T47D (cell line): ENCODE measurements at regions not wholly inside any gene's neighbourhood (a gene's known extent, or its start where the extent isn't known, plus 50 kb on each side); places are given as distances from the start of the nearest gene placed in this dataset.
A peak's percentile ranks its signal among the peaks of the same experiment; 100 is the strongest.
"Not testable (repeated sequence)": the region's sequence is repeated elsewhere in the genome, so short reads cannot be mapped to it uniquely, and the experiment has no call there.

Experiments
- DNase-seq, 2 experiments: peaks; one replicate each; pipeline versions ENCODE4 v3.0.0 to v3.0.0-alpha.2; 2011 to 2012; ENCODE audit warnings: low read depth in 1 of 2, low spot score in 1 of 2
- JUND ChIP-seq: IDR thresholded peaks from 2 replicates; pipeline ENCODE4 v1.6.1; 2012; ENCODE audit warnings: low read depth
- in situ Hi-C: cut with HindIII; loops from 2 replicates; pipeline ENCODE4 v1.10.0; 2016; ENCODE audit warnings: low sequenced_read_pairs, low pct_unique_long_range_greater_than_20kb

DNA sequence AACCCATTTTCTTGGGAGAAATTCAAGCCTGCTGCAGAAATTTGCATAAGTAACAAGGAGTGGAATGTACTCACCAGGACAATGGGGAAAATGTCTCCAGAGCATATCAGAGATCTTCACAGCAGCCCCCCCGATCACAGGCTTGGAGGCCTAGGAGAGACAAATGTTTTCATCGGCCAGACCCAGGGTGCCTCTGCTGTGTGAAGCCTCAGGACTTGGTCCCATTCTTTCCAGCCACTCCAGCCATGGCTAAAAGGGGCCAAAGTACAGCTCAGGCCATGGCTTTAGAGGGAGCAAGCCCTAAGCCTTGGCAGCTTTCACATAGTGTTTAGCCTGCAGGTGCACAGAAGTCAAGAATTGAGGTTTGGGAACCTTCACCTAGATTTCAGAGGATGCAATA, 1463.0 kb downstream of the HACE1 start:
- in situ Hi-C loops: no loop called here
- no peak for DNase-seq
- TF ChIP-seq JUND: no peak

GRCh38 chr6:103379272-103379671, 1480.4 kb downstream of the HACE1 start:
- in situ Hi-C loops: no loop called here
- TF ChIP-seq JUND: no peak
- no peak for DNase-seq

- no peak for TF ChIP-seq JUND
- no peak for DNase-seq
- in situ Hi-C loops: no loop called here
Observed at GRCh38 chr6:103367212-103367611, 1492.5 kb downstream of the HACE1 start.

DNA sequence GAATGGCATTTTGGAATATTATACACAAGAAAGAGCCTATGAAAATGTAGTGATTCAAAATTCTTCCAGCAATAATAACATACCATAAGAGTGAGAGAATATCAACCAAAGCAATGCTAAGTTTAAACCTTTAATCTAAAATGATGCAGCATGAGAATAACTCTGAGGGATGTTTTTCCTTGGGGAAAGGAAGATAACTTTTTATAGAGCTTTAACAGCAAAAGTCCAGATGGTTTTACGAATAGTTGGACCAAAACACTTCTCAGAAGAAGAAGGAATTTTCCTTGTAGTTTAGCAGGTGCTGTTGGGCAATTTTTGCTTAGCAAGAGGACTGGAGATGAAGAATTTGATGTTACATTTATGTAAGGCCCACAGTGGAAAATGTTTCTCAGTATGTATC, 1503.2 kb downstream of the HACE1 start:
- no peak for DNase-seq
- no peak for TF ChIP-seq JUND
- in situ Hi-C loops: no loop called here

DNA sequence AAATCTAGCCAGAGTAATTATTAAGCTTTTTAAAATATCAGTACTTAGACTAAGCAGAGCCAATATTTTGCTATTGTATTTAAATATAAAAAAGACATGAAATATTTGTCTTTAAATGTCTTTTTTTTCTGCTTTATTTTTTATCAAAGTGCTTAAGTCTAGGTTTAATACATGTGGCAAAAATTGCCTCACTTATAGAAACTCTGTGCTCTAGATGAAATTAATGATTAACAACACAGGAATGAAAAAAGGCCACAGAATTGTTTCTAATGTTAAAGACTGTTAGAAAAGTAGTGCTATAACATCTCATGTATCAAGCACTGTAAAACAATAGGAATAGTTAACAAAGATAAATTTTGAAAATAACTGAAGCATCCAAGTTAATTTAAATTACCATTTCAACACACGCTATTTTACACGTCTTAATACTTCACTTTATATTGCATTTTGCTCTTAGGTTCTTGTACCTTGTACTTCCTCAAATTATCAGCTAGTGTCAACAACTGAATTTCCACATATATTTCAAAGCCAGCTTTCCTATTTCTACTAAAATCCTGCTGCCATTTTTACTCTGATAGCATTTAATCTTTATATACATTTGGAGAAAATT, 1515.1 kb downstream of the HACE1 start:
- no peak for TF ChIP-seq JUND
- no peak for DNase-seq
- in situ Hi-C loops: no loop called here

GRCh38 chr6:103335412-103335811, 1524.3 kb downstream of the HACE1 start:
- DNase-seq: no peak
- in situ Hi-C loops: no loop called here

DNA sequence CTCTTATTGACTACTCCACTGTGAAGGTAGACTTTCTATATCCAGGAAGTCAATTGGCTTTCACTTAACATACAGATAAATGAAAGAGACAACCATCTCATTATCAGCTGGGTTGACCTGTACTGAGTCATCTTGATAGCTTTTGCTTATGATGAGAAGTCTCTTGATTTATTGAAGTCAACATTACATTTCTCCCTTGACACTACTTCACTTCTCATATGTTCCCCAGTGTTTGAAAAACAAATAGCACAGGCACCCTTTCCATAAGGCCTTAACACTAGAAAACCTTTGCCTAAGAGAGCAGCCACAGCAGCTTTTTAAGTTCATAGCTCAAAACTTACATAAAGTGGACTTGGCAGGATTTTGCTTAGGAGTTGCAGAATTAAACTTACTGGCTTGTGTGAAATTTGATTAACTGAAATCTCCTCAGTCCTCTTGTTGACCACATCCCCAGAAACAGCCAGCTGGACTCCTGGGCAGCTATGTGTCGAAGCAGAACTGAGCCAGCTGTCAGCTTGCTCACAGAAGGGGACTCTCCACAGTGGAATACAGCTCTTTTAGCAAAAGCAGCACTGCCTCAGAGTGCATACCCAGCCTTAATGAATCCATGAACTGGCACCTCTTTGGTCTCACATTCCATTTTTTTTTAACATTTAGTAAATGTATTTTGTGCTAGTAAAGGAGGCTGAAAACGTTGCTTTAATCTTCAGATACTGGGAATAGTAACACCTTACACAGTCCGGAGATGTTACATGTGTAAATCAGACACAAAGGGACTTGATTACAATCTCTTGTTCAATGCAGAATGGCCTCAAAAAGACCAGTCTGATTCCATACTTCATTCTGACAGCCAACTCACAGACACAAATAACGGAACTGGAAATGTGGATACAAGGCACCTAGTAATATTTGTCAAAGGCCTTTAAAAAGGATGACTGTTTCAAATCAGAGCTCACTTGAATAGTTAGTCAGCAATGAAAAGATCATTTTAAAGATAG, 1532.7 kb downstream of the HACE1 start:
- no peak for TF ChIP-seq JUND
- in situ Hi-C loops: no loop called here
- DNase-seq: no peak

More at GRCh38 chr6:103335412-103335811, 1524.3 kb downstream of the HACE1 start:
- TF ChIP-seq JUND: no peak

DNA sequence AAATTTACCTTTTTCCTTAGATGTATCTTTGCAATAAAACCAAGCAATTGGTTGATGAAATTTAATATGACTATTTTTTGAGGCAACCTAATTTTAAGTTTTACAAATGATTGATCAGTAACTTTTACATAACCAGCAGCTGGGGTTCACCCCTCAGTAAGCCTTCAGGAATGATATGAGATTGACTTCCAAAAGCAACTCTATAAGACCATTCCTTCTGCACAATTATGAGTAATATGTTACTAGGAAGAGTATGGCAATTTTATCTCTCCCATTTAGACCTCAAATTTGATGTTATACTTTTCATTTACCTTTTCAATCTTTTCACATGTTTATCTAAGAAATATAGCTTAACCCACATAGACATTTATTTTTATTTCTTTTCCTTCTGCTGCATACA, 1546.3 kb downstream of the HACE1 start:
- in situ Hi-C loops: no loop called here
- TF ChIP-seq JUND: no peak
- no peak for DNase-seq

- in situ Hi-C loops, DNase-seq: not testable (repeated sequence)
Observed at GRCh38 chr6:103294376-103294775, 1565.3 kb downstream of the HACE1 start.

DNA sequence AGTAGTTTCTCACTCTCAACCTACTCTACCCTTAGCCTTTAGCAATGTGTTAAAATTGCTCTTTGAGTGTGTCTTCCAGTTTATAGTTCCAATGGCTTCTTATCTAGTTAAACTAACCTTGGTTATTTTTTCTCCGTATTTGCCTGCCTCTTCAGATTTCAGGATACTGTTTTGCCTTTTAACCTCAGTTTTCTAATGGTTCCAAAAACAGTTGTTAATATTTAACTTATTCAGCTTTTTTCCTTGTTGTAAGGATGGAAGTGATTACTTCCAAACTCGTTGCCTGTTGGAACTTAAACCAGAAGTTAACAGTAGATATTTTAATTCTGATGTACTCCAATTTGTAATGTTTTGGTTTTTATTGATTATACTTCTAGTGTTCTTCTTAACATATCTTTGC, 1574.9 kb downstream of the HACE1 start:
- in situ Hi-C loops: no loop called here
- no peak for TF ChIP-seq JUND
- no peak for DNase-seq

DNA sequence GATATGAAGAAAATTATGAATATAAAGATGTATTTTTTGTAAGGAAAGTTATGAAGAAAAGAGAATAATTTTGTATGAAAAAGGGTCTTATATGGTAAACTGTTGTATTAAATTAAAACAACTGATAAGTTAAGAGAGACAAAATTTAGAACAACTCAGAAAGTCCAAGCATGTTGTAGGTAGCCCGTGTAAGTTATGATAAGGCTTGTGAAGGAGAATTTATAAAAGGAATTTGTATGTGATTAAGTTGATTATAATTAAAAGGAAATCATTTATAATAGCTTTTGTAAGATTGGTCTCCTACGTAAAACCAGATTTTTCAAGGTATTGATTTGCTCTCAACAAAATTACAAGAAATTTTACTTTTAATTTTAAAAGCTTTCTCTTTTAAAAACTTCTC, 1579.3 kb downstream of the HACE1 start:
- in situ Hi-C loops: no loop called here
- no peak for TF ChIP-seq JUND
- DNase-seq: no peak

DNA sequence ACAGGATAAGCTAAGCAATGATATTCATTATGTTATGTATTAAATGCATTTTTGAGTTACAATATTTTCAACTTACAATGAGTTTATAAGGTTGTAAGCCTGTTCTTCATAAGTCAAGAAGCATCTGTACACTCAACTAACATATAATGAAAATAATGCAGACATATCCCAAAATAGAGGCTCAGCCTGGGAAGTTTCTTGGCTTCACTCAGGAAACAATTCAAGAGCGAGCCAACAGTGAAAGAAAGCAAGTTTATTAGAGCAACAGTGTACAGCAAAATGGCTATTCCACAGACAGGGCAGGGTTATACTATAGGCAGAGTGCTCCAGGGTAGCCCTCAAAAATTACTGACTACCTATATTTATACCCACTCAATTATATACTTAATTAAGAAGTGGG, 1581.8 kb downstream of the HACE1 start:
- TF ChIP-seq JUND: no peak
- DNase-seq: no peak
- in situ Hi-C loops: no loop called here

DNA sequence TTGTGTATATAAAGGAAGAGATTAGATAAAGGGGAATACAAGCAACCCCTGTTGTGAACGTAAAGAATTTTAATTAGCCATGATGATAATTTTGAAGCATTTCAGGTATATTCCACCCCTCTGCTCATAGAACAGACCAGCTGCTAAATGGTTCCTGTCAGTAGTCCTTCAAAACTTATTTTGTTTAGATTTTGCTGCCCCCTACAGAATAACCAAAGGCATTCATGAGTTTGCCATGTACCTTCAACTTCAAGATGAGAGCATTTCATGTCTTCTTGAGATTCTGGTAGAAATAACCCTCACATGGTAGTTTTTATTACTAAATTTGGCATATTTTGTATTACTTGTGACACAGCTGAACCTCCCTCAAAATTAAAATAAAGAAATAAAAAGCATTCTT, 1586.7 kb downstream of the HACE1 start:
- TF ChIP-seq JUND: no peak
- peak in 1 of 2 experiments; percentile 46 for DNase-seq
- in situ Hi-C loops: no loop called here
